ENCODE measurements at regions not wholly inside any gene's neighbourhood (a gene's known extent, or its start where the extent isn't known, plus 50 kb on each side); places are given as distances from the start of the nearest gene placed in this dataset.

DNA sequence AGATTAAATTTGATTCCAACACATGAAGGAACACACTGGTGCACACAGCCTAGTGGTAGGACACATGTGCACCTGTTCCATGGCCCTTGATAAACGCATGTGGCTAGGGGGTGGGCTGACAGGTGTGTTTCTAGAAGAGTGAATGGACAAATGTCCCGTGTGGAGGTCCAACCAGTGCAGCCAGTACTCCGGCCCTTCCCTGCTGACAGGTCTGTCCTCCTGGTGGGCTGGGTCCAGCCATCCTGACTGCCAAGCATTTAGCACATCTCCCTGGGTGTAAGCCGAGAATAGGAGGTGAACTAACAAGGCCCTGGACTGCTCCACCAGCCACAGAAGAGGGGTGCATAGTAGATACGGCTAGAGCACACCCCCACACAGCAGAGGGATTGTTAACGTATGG, 258.7 kb upstream of the RAB6C start:
- in situ Hi-C loops (cut with MboI; ENCODE audit: low sequenced_read_pairs) = no loop called here

DNA sequence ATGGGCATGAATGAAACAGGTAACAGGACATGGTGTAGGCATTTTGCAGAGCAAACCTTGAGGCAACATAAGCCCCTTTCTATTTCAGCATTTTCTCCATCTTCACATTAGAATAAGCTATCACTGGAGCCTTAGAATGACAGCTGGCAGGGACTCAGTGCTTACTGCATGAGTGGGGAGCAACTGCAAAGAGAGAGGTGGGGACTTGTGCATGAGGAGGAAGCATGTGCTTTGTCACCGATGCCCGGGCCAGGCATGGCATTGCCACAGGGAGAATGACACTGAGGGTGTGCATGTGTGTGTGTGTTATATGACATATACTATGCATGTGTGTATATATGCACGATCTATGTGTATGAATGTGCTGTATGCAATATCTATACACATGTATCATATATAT, 258.2 kb upstream of the RAB6C start:
- in situ Hi-C loops (cut with MboI; ENCODE audit: low sequenced_read_pairs) = no loop called here

DNA sequence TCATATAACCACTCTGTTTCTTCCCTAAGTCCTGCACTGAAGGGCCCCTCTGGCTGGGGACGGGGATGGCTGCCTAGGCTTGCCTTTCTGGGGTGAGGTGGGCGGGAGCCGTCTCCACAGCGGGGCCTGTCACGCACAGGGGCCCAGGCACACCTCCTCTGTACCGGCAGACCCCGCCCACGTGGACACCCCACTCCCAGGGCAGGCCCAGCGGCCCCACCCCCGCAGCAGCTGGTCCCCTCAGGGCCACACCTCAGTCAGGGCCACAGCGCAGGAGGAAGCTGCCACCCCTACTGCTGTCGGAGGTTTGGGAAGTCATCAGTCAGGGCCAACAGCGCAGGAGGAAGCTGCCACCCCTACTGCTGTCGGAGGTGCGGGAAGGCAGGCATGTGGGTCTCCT, 257.6 kb upstream of the RAB6C start:
- in situ Hi-C loops (cut with MboI; ENCODE audit: low sequenced_read_pairs) = no loop called here

DNA sequence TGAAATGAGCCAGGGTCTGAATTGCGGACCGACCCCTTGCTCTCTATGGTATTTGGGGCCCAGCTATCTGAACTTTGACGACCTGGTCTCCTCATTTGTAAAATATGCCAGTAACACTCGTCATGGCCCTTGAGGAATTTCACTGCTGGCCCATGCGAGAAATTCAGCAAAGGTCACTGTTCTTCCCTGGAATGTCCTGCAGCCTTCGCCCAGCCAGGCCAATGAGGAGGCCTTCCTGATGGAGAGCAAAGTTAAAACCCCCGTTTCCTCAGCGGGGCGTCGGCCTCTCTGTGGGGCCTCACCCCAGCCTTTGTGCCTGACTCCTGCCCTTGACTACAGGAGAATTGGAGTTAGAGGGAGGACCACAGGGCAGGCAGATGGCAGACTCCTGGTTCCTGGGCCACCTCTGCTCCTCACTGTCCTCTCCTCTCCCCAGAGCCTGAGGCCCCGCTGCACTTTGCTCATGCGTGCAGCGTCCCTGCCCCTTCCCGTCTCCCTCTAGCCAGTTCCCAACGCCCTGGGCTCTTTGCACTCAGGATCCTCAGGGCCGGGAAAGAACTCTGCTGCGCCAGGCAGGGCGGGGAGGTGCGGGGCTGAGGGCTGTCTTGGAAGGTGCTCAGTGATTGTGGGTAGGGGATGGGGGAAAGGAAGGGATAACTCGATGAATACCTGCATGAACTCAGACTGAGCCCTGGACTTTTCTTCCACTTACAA, 257.0 kb upstream of the RAB6C start:
- in situ Hi-C loops (cut with MboI; ENCODE audit: low sequenced_read_pairs) = no loop called here

DNA sequence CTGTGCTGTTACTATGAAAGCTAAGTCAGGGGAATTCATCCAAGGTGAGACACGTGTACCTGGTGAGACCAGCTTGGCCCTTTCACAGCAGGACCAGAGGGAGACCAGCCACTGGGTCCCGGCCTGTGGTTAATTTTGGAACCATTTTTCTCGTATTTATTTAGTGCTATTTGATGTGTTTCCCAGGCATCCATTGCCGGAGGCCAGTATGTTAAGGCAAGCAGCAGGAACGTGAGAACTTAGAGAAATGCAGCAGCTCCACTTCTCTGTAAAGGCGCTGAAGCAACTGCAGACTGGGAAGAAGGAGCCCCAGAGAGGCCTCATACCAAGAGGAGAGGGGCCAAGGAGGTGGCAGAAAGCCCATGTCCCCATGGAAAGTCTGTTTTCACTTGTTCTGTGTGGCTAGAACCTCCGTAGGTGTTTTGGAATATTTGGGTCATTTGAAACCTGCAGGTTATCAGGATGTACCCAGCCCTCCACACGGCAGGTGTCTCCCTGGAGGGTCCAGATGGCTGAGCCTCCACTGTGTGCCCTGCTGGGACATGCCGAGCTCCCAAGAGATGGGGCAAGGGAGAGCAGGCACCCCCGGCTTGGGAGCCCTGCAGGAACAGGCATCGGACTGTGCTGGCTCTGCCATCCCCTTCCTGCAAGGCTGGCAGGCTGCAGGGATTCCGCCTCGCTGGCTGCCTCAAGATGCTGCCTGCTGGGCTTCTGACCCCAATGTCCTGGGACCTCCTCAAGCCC, 256.0 kb upstream of the RAB6C start:
- in situ Hi-C loops (cut with MboI; ENCODE audit: low sequenced_read_pairs) = no loop called here

DNA sequence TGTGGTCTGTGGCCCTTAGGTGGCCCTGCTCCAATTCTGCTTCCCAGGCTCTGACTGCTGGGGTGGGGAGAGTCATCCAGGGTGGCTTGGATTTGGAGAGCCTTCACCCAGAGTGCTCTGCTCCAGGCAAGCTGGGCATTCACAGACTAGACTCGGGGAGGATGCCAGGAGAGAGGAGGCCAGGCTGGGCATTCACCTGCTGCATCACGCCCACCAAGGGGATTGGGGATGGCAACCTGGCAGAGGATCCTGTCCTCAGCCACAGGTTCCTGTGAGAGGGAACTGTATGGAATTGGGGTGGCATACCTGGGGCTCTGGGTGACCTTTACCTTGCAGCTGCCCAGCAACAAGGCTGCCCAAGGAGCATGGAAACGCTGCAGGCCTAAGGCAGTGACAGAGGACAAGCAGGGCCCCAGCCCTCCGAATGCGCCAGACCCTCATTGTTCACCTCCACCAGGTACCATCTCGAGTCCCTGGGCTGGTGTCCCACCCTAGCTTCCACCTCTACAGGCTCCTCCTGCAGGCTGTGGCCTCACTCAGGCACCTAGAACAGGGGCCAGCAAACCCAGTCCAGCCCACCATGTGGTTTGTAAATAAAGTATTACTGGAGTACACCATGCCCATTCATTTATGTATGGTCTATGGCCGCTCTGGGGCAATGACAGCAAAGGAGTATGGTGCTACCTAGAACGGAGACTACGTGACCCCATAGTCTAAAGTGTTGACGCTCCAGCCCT, 255.3 kb upstream of the RAB6C start:
- in situ Hi-C loops (cut with MboI; ENCODE audit: low sequenced_read_pairs) = no loop called here

DNA sequence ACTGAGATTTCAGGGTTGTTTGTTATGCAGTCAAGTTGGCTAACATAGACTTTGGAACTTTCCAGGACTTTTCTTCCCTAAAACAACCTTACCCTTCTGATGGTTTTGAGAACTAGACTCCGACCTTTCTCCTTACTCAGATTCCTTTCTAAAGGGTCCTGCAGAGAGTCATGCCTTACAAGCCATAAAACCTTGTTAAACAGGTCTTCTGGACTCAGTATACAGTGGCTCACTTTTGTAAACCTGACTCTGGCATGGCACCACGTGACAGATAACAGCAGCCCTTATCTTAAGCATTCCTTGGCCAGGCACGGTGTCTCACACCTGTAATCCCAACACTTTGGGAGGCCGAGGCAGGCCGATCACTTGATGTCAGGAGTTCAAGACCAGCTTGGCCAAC, 253.2 kb upstream of the RAB6C start:
- in situ Hi-C loops (cut with MboI; ENCODE audit: low sequenced_read_pairs) = no loop called here

DNA sequence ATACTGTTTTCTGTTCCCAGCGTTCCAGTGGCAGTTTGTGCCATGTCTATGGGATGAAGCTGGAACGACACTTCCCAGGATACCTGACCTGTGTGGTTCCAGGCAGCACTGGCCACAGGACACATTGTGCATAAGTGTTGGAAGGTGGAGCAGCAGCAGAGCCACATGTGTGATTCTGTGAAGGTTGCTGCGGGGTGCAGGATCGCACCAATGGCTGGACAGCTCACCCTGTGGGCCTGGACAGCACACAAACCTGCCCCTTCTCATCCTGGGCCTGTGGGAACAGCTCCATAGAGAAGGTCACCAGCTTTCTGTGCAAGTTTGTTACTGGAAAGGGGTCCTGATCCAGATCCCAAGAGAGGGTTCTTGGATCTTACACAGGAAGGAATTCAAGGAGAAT, 252.2 kb upstream of the RAB6C start:
- in situ Hi-C loops (cut with MboI; ENCODE audit: low sequenced_read_pairs) = no loop called here

DNA sequence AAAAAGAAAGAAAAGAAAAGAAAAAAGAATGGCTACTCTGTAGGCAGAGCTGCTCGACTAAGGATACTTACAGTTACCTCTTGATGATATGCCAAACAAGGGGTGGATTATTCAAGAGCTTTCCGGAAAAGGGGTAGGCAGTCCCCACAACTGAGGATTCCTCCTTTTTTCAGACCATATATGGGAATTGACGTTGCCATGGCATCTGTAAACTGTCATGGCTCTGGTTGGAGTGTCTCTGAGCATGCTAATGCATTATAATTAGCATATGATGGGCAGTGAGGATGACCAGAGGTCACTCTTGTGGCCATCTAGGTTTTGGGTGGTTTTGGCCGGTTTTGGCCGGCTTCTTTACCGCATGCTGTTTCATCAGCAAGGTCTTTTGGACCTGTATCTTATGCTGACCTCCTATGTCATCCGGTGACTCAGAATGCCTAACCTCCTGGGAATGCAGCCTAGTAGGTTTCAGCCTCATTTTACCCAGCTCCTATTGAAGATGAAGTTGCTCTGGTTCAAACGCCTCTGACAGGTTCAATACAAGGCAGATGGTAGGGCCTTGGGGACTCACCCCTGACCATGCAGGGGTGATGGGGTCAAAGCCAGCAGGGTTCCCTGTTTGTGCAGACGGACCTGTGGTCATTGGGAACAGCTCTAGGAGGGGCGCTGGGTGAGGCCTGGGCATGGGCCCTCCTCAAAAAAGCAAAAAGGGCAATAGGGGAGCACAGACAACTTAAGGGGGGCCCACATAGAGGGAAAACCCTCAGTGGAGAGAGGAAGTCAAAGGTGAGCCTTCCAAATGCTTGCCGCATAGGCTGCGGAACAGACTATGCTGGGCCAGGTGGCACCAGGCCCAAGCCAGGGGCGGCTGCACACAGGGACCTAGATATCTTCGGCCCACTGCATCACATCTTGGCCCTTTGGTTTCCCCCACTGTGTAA, 251.2 kb upstream of the RAB6C start:
- in situ Hi-C loops (cut with MboI; ENCODE audit: low sequenced_read_pairs) = no loop called here

DNA sequence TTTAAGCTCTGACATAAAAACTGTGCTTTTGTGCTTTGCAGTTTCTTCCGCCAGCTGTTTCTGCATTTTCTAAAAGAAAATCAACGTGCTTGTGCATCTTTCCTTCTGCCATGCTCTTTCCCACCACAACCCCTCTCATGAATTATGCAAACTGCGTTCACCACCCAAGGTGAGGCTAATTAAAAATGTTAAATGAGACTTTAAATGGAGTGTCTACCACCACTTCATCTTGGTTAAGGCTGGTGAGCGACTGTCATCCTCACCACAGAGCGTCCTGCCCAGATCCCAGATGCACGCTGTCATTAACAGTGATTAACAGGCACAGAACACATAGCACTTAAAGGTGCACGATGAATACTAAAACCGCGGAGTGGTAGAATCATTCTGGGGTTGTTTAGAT, 250.5 kb upstream of the RAB6C start:
- in situ Hi-C loops (cut with MboI; ENCODE audit: low sequenced_read_pairs) = no loop called here

DNA sequence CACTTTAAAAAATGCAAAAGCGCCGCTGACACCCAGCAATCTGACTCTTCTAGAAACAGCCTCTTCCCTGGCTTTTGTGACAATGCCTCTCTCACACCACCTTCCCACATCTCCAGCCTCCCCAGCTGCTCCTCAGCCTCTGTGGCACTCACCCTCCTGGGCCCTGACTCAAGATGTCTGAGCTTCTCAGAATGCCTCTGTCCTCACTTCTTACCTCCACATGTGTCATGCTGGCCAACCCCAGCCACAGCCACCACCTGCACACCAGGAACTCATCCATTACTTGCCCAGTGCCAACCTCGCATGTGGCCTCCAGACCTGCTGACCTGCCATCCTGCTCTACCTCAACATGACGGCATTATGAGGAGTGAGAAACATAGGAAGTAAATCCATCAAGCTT, 249.8 kb upstream of the RAB6C start:
- in situ Hi-C loops (cut with MboI; ENCODE audit: low sequenced_read_pairs) = no loop called here

DNA sequence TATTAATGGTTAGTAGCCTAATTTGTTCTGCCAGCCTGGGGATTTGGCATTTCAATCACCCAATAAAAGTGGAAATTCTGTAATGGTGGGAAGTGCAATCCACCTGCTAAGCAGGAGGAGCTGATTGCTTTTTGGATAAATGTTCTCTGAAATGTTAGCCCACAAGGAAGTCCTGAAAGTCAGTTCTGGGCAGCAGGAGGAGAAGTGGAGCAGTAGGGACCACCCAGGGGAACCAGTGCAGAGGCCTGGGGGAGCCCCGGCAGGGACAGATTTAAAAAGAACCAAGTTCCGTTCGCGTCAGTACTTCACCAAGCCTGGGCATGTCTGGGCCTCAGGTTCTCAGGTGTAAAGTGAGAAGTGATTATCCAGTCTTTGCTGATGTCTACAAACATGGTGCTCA, 248.5 kb upstream of the RAB6C start:
- in situ Hi-C loops (cut with MboI; ENCODE audit: low sequenced_read_pairs) = no loop called here

DNA sequence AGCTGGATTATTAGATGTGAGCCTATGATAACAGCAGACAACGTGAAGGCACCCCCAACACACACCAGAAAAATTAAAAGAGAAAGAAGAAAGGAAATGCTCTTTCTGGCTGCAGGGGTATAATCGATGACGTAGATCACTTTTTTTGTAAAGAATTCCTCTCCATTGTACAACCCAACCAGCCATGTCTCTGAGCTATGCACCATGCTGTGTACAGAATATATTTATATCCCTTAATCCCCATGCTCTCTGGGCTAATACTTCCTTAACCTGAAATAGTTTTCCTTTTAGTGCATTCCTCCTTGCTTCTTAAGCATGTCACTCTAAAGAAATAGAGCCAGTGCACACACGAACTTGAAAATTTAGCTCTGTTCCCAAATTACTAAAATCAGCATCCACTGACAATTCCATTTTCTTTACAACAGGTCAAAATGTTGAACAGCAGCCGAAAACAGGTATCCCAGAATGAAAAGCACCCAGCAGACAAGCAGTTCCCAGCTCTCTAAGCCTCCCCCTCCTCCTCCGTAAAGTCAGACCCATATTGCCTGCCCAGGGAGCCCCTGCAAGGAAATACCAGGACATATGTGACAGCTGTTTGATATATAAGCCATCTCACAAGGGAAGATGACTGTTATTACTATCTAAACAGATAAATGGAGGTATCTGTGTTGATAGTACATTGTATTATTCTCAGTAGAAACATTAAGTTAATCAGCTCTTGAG, 247.4 kb upstream of the RAB6C start:
- in situ Hi-C loops (cut with MboI; ENCODE audit: low sequenced_read_pairs) = no loop called here

DNA sequence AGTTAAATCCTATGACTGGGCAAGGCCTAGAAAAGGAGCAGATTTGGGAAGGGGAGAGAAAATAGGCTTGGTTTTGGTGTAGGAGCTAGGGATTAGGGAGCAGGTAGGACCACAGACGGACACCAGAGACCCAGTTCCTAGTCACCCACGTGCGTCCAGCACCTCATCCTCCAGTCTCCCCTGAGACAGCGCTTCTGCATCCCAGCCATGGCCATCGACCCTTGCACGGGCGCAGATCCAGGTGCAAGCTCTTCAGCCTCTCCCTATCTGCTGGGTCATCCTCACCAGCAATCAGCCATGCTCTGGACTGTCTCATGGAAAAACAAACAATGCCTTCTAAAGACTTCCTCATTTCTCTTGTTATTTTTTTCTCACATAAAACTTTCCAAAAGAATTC, 246.8 kb upstream of the RAB6C start:
- in situ Hi-C loops (cut with MboI; ENCODE audit: low sequenced_read_pairs) = no loop called here

DNA sequence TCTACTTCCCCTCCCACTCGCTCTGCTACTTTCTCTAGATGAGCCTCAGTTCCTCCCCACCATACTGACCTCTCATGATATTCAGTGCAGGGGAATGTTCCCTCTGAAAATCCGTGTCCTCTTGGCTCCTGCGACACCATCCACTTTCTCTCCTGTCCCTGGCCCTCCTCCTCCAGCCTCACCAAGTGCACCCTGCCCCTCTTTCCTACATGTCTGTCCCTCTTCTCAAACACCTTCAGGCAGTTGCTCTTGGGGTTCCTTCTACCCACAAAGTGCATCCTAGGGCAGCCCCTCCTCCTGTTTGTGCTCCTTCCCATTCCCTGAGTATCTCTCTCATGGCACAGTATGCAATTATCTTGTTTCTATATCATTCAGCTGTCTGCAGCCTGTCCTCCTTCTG, 246.4 kb upstream of the RAB6C start:
- in situ Hi-C loops (cut with MboI; ENCODE audit: low sequenced_read_pairs) = no loop called here

DNA sequence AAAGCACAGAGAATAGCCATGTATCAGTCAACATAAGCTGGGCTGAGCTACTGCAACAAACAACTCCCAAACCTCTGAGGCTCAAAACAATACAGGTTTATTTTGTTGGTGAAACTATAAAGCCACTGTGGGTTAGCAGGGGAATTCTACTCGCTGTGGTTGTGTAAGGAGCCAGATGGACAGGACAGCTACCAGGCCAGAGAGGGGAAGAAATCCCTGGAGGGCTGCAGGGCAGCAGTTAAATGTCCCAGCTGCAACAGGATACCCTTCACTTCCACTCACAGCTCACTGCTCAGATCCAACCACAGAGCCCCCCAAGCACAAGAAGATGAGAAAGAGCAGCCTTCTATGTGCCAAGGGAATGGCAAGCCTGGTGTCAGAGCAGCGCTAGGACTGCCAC, 245.9 kb upstream of the RAB6C start:
- in situ Hi-C loops (cut with MboI; ENCODE audit: low sequenced_read_pairs) = no loop called here

DNA sequence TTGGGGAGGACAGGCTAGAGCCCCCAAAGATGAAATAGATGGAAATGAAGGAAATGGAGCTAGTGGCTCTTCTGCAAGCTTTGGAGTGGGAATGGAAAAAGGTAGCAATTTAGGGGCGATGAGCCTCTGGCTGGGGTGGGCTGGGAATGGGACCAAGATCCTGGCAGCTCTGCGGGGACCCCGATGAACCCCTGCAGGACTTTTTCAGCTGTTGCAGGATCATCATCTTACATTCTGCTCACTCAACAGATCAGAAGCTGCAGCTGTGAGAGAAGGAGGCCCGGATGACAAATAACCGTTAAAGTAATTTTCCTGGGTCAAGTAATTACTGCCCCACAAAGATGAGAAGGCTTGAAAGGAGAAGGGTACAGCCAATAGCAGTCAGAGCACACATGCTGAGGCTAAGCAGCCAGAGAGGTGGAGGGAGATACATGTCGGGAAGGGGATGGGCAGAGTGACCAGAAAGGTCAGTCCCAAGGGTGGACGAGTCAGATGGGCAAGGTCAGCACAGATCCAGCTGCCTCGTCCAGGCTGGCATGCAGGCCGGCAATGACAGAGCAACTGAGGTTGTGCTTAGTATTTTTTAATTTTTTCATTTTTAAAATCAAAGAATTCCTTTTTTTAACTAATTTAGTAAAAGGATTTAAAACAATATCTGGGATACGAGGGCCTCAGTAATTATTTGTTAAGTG, 245.0 kb upstream of the RAB6C start:
- in situ Hi-C loops (cut with MboI; ENCODE audit: low sequenced_read_pairs) = no loop called here

DNA sequence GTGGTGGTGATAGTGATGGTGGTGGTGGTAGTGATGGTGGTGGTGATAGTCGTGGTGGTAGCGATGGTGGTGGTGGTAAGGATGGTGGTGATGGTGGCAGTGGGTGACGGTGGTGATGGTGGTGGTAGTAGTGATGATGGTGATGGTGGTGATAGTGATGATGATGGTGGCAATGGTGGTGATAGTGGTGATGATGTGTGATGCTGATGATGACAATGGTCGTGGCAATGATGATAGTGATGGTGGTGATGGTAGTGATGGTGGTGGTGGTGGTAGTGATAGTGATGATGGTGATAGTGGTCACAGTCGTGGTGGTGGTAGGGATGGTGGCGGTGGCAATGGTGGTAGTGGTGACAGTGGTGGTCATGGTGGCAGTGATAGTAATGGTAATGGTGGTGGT, 243.9 kb upstream of the RAB6C start:
- in situ Hi-C loops (cut with MboI; ENCODE audit: low sequenced_read_pairs) = no loop called here

DNA sequence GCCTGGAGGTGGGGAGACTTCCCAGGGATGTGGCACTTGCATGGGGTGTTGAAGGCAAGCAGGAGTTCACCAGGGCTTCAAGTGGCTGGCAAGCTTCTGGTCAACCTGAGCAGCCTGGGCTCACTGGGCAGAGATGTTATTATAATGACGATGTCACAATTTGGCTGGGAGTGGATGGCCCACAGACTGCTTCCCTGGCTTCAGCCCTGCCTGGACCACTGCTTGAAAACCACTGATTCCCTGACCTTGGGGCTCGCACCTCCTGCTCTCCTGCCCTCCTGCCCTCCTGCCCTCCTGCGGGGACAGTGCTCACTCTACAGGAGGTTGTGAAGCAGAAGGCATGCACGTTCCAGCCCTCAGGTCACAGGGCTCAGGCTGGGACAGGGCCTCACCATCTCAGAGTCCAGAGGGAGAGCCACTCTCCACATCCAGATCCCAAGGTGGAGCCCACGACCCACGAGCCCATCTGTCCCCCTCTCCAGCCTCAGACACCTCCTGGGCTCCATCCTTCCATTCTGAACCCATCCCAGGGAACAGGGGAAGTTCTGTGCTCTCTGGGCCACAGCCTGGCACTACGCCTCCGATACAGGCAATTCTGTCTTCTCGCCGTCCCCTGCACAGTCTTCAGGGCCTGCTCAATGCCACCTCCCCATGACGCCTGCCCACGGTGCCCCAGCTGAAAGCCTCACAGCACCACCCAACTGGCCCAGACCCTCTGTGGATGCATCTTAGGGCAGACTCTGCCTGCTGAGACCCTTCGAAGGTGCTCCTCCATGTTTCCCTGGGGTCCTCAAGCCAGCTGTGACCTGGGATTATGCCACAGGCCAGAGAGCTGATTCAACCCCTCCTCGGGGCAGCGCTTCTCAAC, 241.6 kb upstream of the RAB6C start:
- in situ Hi-C loops (cut with MboI; ENCODE audit: low sequenced_read_pairs) = no loop called here

Measured in HL-60/S4 (cell line).